KOPT-K1 (cell line): ENCODE measurements at regions not wholly inside any gene's neighbourhood (a gene's known extent, or its start where the extent isn't known, plus 50 kb on each side); places are given as distances from the start of the nearest gene placed in this dataset.

ENCODE experiments used
- H3K27ac ChIP-seq: fragments of 200-600 bp; sonication (generic); 2 replicates; pipeline ENCODE4 v1.5.1; 2016; ENCODE audit warnings: antibody characterized with exemption, mild to moderate bottlenecking, low read depth, low read length; ENCODE audit not compliant: poor library complexity, severe bottlenecking
- H3K36me3 ChIP-seq: fragments of 200-600 bp; sonication (generic); 2 replicates; pipeline ENCODE4 v1.5.1; 2017; ENCODE audit warnings: antibody characterized with exemption, mild to moderate bottlenecking, low read length, moderate library complexity; ENCODE audit not compliant: insufficient read depth
- H3K9me3 ChIP-seq: fragments of 200-600 bp; sonication (generic); 2 replicates; pipeline ENCODE4 v1.5.1; 2017; ENCODE audit warnings: antibody characterized with exemption, low read length, mild to moderate bottlenecking; ENCODE audit not compliant: insufficient read depth, poor library complexity, severe bottlenecking

- H3K36me3 ChIP-seq, result no peaks in the 10 kb centered on the region
- H3K9me3 ChIP-seq, result no peaks in the 10 kb centered on the region
- H3K27ac ChIP-seq, result peak overlapping the region; percentile 98
Measured at GRCh38 chr17:77438241-77439188, 297.7 kb downstream of the SEC14L1 start.

GRCh38 chr17:77439189-77440018 is 298.6 kb downstream of the SEC14L1 start:
- H3K27ac ChIP-seq, result peak overlapping the region; percentile 98
- no peaks in the 10 kb centered on the region for H3K36me3 ChIP-seq
- H3K9me3 ChIP-seq, result no peaks in the 10 kb centered on the region

- peak overlapping the region; percentile 98 for H3K27ac ChIP-seq
Measured at GRCh38 chr17:77440560-77440981, 299.8 kb downstream of the SEC14L1 start.

GRCh38 chr17:77441130-77441920 is 300.6 kb downstream of the SEC14L1 start:
- peak overlapping the region; percentile 98 for H3K27ac ChIP-seq
- H3K36me3 ChIP-seq, result no peaks in the 10 kb centered on the region
- no peaks in the 10 kb centered on the region for H3K9me3 ChIP-seq

More at GRCh38 chr17:77440560-77440981, 299.8 kb downstream of the SEC14L1 start:
- Histone ChIP-seq H3K36me3 (no peaks in the 10 kb centered on the region), H3K9me3 (no peaks in the 10 kb centered on the region)

GRCh38 chr17:77441940-77442339 is 301.2 kb downstream of the SEC14L1 start:
- Histone ChIP-seq H3K27ac (peak overlapping the region; percentile 98), H3K9me3 (no peaks in the 10 kb centered on the region), H3K36me3 (no peaks in the 10 kb centered on the region)

GRCh38 chr17:77442976-77443747 is 302.4 kb downstream of the SEC14L1 start:
- Histone ChIP-seq H3K27ac (peak overlapping the region; percentile 98), H3K36me3 (no peaks in the 10 kb centered on the region), H3K9me3 (no peaks in the 10 kb centered on the region)

GRCh38 chr17:77443748-77444260 is 303.0 kb downstream of the SEC14L1 start:
- Histone ChIP-seq H3K9me3 (no peaks in the 10 kb centered on the region), H3K27ac (peak overlapping the region; percentile 98), H3K36me3 (no peaks in the 10 kb centered on the region)

- Histone ChIP-seq H3K36me3 (no peaks in the 10 kb centered on the region), H3K9me3 (no peaks in the 10 kb centered on the region), H3K27ac (peak overlapping the region; percentile 98)
Measured at GRCh38 chr17:77444628-77444983, 303.8 kb downstream of the SEC14L1 start.

- H3K9me3 ChIP-seq, result no peaks in the 10 kb centered on the region
- peak overlapping the region; percentile 98 for H3K27ac ChIP-seq
- no peaks in the 10 kb centered on the region for H3K36me3 ChIP-seq
Measured at GRCh38 chr17:77444984-77445759, 304.4 kb downstream of the SEC14L1 start.

- H3K9me3 ChIP-seq, result no peaks in the 10 kb centered on the region
- H3K36me3 ChIP-seq, result no peaks in the 10 kb centered on the region
- peak overlapping the region; percentile 98 for H3K27ac ChIP-seq
Measured at GRCh38 chr17:77445760-77446532, 305.2 kb downstream of the SEC14L1 start.

GRCh38 chr17:77446940-77447634 is 306.3 kb downstream of the SEC14L1 start:
- peak overlapping the region; percentile 98 for H3K27ac ChIP-seq
- H3K36me3 ChIP-seq, result no peaks in the 10 kb centered on the region
- H3K9me3 ChIP-seq, result no peaks in the 10 kb centered on the region

GRCh38 chr17:77449373-77449907 is 308.7 kb downstream of the SEC14L1 start:
- Histone ChIP-seq H3K27ac (peak overlapping the region; percentile 96), H3K9me3 (no peaks in the 10 kb centered on the region), H3K36me3 (0 out of 2 replicates have a peak, but pooled peaks cover 5% of the 10 kb centered on the region)
